ENCODE measurements at regions not wholly inside any gene's neighbourhood (a gene's known extent, or its start where the extent isn't known, plus 50 kb on each side); places are given as distances from the start of the nearest gene placed in this dataset.

DNA sequence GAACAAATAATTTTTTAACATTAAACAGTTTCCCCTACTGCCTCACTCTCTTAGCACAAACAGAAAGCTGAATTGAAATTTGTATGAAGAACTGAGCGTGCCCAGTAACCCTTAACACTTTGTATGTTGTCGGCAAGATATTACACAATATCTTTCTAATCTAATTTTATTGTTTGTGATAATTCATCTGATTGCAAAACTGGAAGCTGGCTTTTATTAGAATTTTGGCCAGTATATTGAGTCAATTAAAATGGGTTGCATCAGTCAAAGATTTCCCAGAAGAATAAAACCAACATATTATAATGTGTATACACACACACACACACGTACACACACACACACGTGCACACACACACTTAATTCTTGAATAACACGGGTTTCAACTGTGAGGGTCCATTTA is 2332.1 kb downstream of the PCDH7 start:
- TF ChIP-seq, protein P1, sequence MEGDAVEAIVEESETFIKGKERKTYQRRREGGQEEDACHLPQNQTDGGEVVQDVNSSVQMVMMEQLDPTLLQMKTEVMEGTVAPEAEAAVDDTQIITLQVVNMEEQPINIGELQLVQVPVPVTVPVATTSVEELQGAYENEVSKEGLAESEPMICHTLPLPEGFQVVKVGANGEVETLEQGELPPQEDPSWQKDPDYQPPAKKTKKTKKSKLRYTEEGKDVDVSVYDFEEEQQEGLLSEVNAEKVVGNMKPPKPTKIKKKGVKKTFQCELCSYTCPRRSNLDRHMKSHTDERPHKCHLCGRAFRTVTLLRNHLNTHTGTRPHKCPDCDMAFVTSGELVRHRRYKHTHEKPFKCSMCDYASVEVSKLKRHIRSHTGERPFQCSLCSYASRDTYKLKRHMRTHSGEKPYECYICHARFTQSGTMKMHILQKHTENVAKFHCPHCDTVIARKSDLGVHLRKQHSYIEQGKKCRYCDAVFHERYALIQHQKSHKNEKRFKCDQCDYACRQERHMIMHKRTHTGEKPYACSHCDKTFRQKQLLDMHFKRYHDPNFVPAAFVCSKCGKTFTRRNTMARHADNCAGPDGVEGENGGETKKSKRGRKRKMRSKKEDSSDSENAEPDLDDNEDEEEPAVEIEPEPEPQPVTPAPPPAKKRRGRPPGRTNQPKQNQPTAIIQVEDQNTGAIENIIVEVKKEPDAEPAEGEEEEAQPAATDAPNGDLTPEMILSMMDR (IDR thresholded peaks at IDR 0.05): no peak
- Mint-ChIP-seq H3K4me3 (no peak overlapping the region), H3K27me3 (ENCODE audit: insufficient read depth) (no peaks in the 10 kb centered on the region), H3K4me1 (ENCODE audit: low read depth) (no peaks in the 10 kb centered on the region), H3K9me3 (peaks cover 10% of the 10 kb centered on the region), H3K27ac (no peak overlapping the region), H3K36me3 (ENCODE audit: low read depth) (no peaks in the 10 kb centered on the region)
- no peak for DNase-seq

- no peaks in the 10 kb centered on the region for H3K4me1 Mint-ChIP-seq (ENCODE audit: low read depth)
- H3K9me3 Mint-ChIP-seq: peaks cover 3% of the 10 kb centered on the region; the same call in 1 of the 2 replicates
- H3K27me3 Mint-ChIP-seq (ENCODE audit: insufficient read depth): no peaks in the 10 kb centered on the region
- H3K4me3 Mint-ChIP-seq: no peak overlapping the region
- no peaks in the 10 kb centered on the region for H3K36me3 Mint-ChIP-seq (ENCODE audit: low read depth)
- TF ChIP-seq, protein P1 (IDR thresholded peaks at IDR 0.05): no peak
- H3K27ac Mint-ChIP-seq: no peak overlapping the region
- DNase-seq: no peak
These were observed 2334.0 kb downstream of the PCDH7 start for GRCh38 chr4:33054161-33054560.

DNA sequence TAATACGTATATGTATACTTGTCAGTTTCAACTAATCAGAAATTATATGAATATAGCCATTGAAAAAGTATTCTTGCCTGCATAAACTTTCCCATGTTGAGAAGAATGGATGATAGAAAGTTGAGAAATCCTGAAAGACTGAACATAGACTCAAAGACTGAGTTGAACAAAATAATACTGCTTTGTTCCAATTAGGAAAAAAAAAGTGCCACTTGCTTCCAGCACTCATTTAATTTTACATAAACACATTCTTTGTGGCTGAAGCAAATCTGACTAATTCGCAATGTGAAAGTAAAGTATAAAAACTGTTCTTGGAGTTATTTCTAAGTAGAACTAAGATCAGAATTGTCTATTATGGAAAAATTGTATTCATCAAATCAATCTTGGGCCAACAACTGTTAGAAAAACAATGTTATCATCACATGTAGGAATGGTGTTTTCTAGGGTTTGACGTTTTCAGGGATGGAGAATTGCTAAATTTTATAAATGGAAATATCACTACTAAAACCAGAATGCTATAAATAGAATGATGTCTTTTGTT is 2334.6 kb downstream of the PCDH7 start:
- no peaks in the 10 kb centered on the region for H3K27me3 Mint-ChIP-seq (ENCODE audit: insufficient read depth)
- no peaks in the 10 kb centered on the region for H3K36me3 Mint-ChIP-seq (ENCODE audit: low read depth)
- H3K9me3 Mint-ChIP-seq: peaks cover 3% of the 10 kb centered on the region; the same call in 1 of the 2 replicates
- H3K4me3 Mint-ChIP-seq: no peak overlapping the region
- TF ChIP-seq, protein P1 (IDR thresholded peaks at IDR 0.05): no peak
- H3K4me1 Mint-ChIP-seq (ENCODE audit: low read depth): no peaks in the 10 kb centered on the region
- DNase-seq: no peak
- H3K27ac Mint-ChIP-seq: no peak overlapping the region

GRCh38 chr4:33057736-33058135 is 2337.6 kb downstream of the PCDH7 start:
- Mint-ChIP-seq H3K36me3 (ENCODE audit: low read depth) (no peaks in the 10 kb centered on the region), H3K4me3 (no peak overlapping the region), H3K27ac (no peak overlapping the region), H3K4me1 (ENCODE audit: low read depth) (peaks cover 3% of the 10 kb centered on the region; the same call in 1 of the 2 replicates), H3K9me3 (peaks cover 7% of the 10 kb centered on the region; the same call in 1 of the 2 replicates), H3K27me3 (ENCODE audit: insufficient read depth) (no peaks in the 10 kb centered on the region)
- TF ChIP-seq, protein P1 (IDR thresholded peaks at IDR 0.05): no peak
- no peak for DNase-seq

GRCh38 chr4:33058998-33059397 is 2338.8 kb downstream of the PCDH7 start:
- no peak overlapping the region for H3K27ac Mint-ChIP-seq
- peaks cover 8% of the 10 kb centered on the region; the same call in 1 of the 2 replicates for H3K4me1 Mint-ChIP-seq (ENCODE audit: low read depth)
- peaks cover 6% of the 10 kb centered on the region; the same call in 1 of the 2 replicates for H3K9me3 Mint-ChIP-seq
- DNase-seq: no peak
- no peaks in the 10 kb centered on the region for H3K36me3 Mint-ChIP-seq (ENCODE audit: low read depth)
- no peak overlapping the region for H3K4me3 Mint-ChIP-seq
- H3K27me3 Mint-ChIP-seq (ENCODE audit: insufficient read depth): no peaks in the 10 kb centered on the region
- TF ChIP-seq, protein P1 (IDR thresholded peaks at IDR 0.05): no peak

Measured in HFFc6 (cell line).